OCI-LY7 (cell line): ENCODE measurements at regions not wholly inside any gene's neighbourhood (a gene's known extent, or its start where the extent isn't known, plus 50 kb on each side); places are given as distances from the start of the nearest gene placed in this dataset.

Experiments used
- CTCF ChIP-seq: fragments of 200-600 bp; sonication (generic); conservative IDR thresholded peaks from 2 replicates; pipeline ENCODE4 v1.5.1; 2014; ENCODE audit warnings: mild to moderate bottlenecking, antibody characterized with exemption, low read length, moderate library complexity, mixed read lengths
- EZH2phosphoT487 ChIP-seq: fragments of 200-600 bp; sonication (generic); IDR thresholded peaks from 2 replicates; pipeline ENCODE4 v1.6.1; 2018; ENCODE audit warnings: low read depth, borderline replicate concordance, mild to moderate bottlenecking, mixed run types, antibody characterized with exemption, low read length, moderate library complexity, mixed read lengths

- TF ChIP-seq CTCF: no peak
- no peak for TF ChIP-seq EZH2phosphoT487
These were observed 918.3 kb upstream of the MAP3K7 start for GRCh38 chr6:91505199-91505598.
